Fibroblast of lung (primary cell): ENCODE measurements at regions not wholly inside any gene's neighbourhood (a gene's known extent, or its start where the extent isn't known, plus 50 kb on each side); places are given as distances from the start of the nearest gene placed in this dataset.

Source experiments
- DNase-seq, 2 donors: peaks; one replicate each; pipeline versions ENCODE4 v3.0.0 to v3.0.0-alpha.2; 2010; ENCODE audit warnings: low read depth in 2 of 2
- H2AFZ ChIP-seq: 2 replicates; pipeline ENCODE4 v1.5.1; 2012; ENCODE audit warnings: low read length, control low read depth, inconsistent platforms
- H3K27ac ChIP-seq: 2 replicates; pipeline ENCODE4 v1.5.1; 2011; ENCODE audit warnings: low read length, control low read depth; ENCODE audit not compliant: insufficient read depth
- H3K27me3 ChIP-seq: 2 replicates; pipeline ENCODE4 v1.5.1; 2011; ENCODE audit warnings: mild to moderate bottlenecking, low read length; ENCODE audit not compliant: control insufficient read depth, insufficient read depth
- H3K36me3 ChIP-seq: 2 replicates; pipeline ENCODE4 v1.5.1; 2011; ENCODE audit warnings: low read length; ENCODE audit not compliant: control insufficient read depth, insufficient read depth
- H3K4me1 ChIP-seq: 2 replicates; pipeline ENCODE4 v1.5.1; 2011; ENCODE audit warnings: low read length; ENCODE audit not compliant: control insufficient read depth, insufficient read depth; ENCODE audit errors: extremely low read depth
- H3K4me2 ChIP-seq: 2 replicates; pipeline ENCODE4 v1.5.1; 2011; ENCODE audit warnings: low read length, control low read depth; ENCODE audit not compliant: insufficient read depth; ENCODE audit errors: extremely low read depth
- H3K4me3 ChIP-seq, 4 experiments: fragments of 200-600 bp in 1 of 4; sonication (generic) in 1 of 4; replicated peaks in 1 of 4; 2 replicates each; pipeline ENCODE4 v1.5.1; 2011 to 2016; ENCODE audit warnings: low read length in 4 of 4, low read depth in 3 of 4, mild to moderate bottlenecking in 3 of 4, control low read depth in 2 of 4, inconsistent platforms in 1 of 4, mixed read lengths in 1 of 4; ENCODE audit not compliant: insufficient read depth in 1 of 4; ENCODE audit errors: control extremely low read depth in 1 of 4
- H3K79me2 ChIP-seq: 2 replicates; pipeline ENCODE4 v1.5.1; 2012; ENCODE audit warnings: mild to moderate bottlenecking, low read length, inconsistent platforms; ENCODE audit not compliant: control insufficient read depth, insufficient read depth
- H3K9ac ChIP-seq: 2 replicates; pipeline ENCODE4 v1.5.1; 2011; ENCODE audit warnings: mild to moderate bottlenecking, low read length, control low read depth; ENCODE audit not compliant: insufficient read depth
- H3K9me3 ChIP-seq: 2 replicates; pipeline ENCODE4 v1.5.1; 2012; ENCODE audit warnings: low read depth, low read length; ENCODE audit not compliant: control insufficient read depth, insufficient read depth
- H4K20me1 ChIP-seq: 2 replicates; pipeline ENCODE4 v1.5.1; 2011; ENCODE audit warnings: low read length; ENCODE audit not compliant: control insufficient read depth, insufficient read depth; ENCODE audit errors: extremely low read depth
- CTCF ChIP-seq, 2 donors: IDR thresholded peaks in 1 of 2; conservative IDR thresholded peaks in 1 of 2; 1 replicate in 1 of 2; 2 replicates in 1 of 2; pipeline ENCODE4 v1.5.1; 2011 to 2012; ENCODE audit warnings: low read length in 2 of 2, control low read depth in 1 of 2, inconsistent platforms in 1 of 2, low read depth in 1 of 2, mild to moderate bottlenecking in 1 of 2
- EZH2 ChIP-seq: IDR thresholded peaks from 2 replicates; pipeline ENCODE4 v1.5.1; 2012; ENCODE audit warnings: low read length, control low read depth, mild to moderate bottlenecking; ENCODE audit errors: missing control alignments

- no peak overlapping the region for H3K4me2 ChIP-seq
- H3K9ac ChIP-seq: no peak overlapping the region
- no peaks in the 10 kb centered on the region for H3K9me3 ChIP-seq
- DNase-seq: no peak
- no peak overlapping the region for H2AFZ ChIP-seq
- H3K27me3 ChIP-seq: no peaks in the 10 kb centered on the region
- H3K79me2 ChIP-seq: no peaks in the 10 kb centered on the region
- no peak overlapping the region for H3K27ac ChIP-seq
- H3K4me1 ChIP-seq: no peaks in the 10 kb centered on the region
- no peak overlapping the region for H3K4me3 ChIP-seq
- TF ChIP-seq EZH2 (no peak), CTCF (conservative IDR thresholded peaks at IDR 0.05 in 1 of 2, IDR thresholded peaks at IDR 0.05 in 1 of 2; ENCODE audit: low read depth in 1 of 2, low read length in 2 of 2) (no peak)
- H4K20me1 ChIP-seq: no peaks in the 10 kb centered on the region
- no peaks in the 10 kb centered on the region for H3K36me3 ChIP-seq
Observed at GRCh38 chr4:1541449-1542225, 135.4 kb upstream of the NKX1-1 start.

GRCh38 chr4:1540601-1541375 is 134.5 kb upstream of the NKX1-1 start:
- H3K36me3 ChIP-seq: no peaks in the 10 kb centered on the region
- no peak overlapping the region for H3K27ac ChIP-seq
- H3K4me2 ChIP-seq: no peak overlapping the region
- H3K27me3 ChIP-seq: no peaks in the 10 kb centered on the region
- no peak for TF ChIP-seq CTCF (conservative IDR thresholded peaks at IDR 0.05 in 1 of 2, IDR thresholded peaks at IDR 0.05 in 1 of 2; ENCODE audit: low read depth in 1 of 2, low read length in 2 of 2)
- TF ChIP-seq EZH2: no peak
- no peaks in the 10 kb centered on the region for H3K4me1 ChIP-seq
- no peaks in the 10 kb centered on the region for H3K9me3 ChIP-seq
- H3K9ac ChIP-seq: no peak overlapping the region
- H4K20me1 ChIP-seq: no peaks in the 10 kb centered on the region
- no peak for DNase-seq
- no peak overlapping the region for H3K4me3 ChIP-seq
- H3K79me2 ChIP-seq: no peaks in the 10 kb centered on the region
- no peak overlapping the region for H2AFZ ChIP-seq

- no peak overlapping the region for H2AFZ ChIP-seq
Observed at GRCh38 chr4:1539859-1540600, 133.8 kb upstream of the NKX1-1 start.

More at GRCh38 chr4:1539859-1540600, 133.8 kb upstream of the NKX1-1 start:
- Histone ChIP-seq H3K27ac (no peak overlapping the region), H4K20me1 (no peaks in the 10 kb centered on the region), H3K4me3 (no peak overlapping the region), H3K4me1 (no peaks in the 10 kb centered on the region), H3K27me3 (peaks cover 3% of the 10 kb centered on the region), H3K9ac (no peak overlapping the region), H3K36me3 (no peaks in the 10 kb centered on the region), H3K9me3 (no peaks in the 10 kb centered on the region), H3K79me2 (no peaks in the 10 kb centered on the region), H3K4me2 (no peak overlapping the region)
- TF ChIP-seq EZH2 (no peak), CTCF (conservative IDR thresholded peaks at IDR 0.05 in 1 of 2, IDR thresholded peaks at IDR 0.05 in 1 of 2; ENCODE audit: low read depth in 1 of 2, low read length in 2 of 2) (no peak)
- no peak for DNase-seq
